Right cardiac atrium (tissue), 5 donors: ENCODE measurements at regions not wholly inside any gene's neighbourhood (a gene's known extent, or its start where the extent isn't known, plus 50 kb on each side); places are given as distances from the start of the nearest gene placed in this dataset.
"Not testable (repeated sequence)": the region's sequence is repeated elsewhere in the genome, so short reads cannot be mapped to it uniquely, and the experiment has no call there.

ENCODE experiments used
- ATAC-seq, 2 donors: fragments of 200-7000 bp; cut with Tn5 transposase; one replicate each; pipeline versions ENCODE4 v1.8.0 to v1.9.1; 2020; ENCODE audit warnings: moderate library complexity in 2 of 2, mild to moderate bottlenecking in 1 of 2
- DNase-seq, 3 donors: peaks; one replicate each; pipeline ENCODE4 v3.0.0-alpha.2; 2020
- H3K27ac ChIP-seq: one replicate; pipeline ENCODE4 v1.5.1; 2013; ENCODE audit warnings: mild to moderate bottlenecking, low read length, control low read depth, moderate library complexity
- H3K27me3 ChIP-seq: one replicate; pipeline ENCODE4 v1.6.1; 2013; ENCODE audit not compliant: control insufficient read depth, insufficient read depth
- H3K4me1 ChIP-seq: one replicate; pipeline ENCODE4 v1.6.1; 2013; ENCODE audit warnings: low read length; ENCODE audit not compliant: control insufficient read depth, insufficient read depth
- H3K4me3 ChIP-seq: one replicate; pipeline ENCODE4 v1.5.1; 2013; ENCODE audit warnings: low read length, control low read depth
- H3K9me3 ChIP-seq: one replicate; pipeline ENCODE4 v1.6.1; 2013; ENCODE audit warnings: low read length; ENCODE audit not compliant: control insufficient read depth
- WGBS: extraction: QIAGEN DNeasy Blood & Tissue Kit; methylation state at CpG from one replicate; pipeline ENCODE4 v1.1.7; 2013; 5-methylcytosine and 5-hydroxymethylcytosine counted together
- intact Hi-C, 4 donors: fragments of 100-400 bp; cut with DNase I; formaldehyde crosslinking; loops; one replicate each; pipeline versions ENCODE4 v1.11.0 to v1.14.0; 2022 to 2023
- donor health status: healthy with polysubstance abuse.
- donor health status: DM: no; HTN: yes; CAD: no.
- donor health status: DM: no; HTN: no; CAD: no.
- donor health status: DM: no; HTN: yes; CAD: no; lungs with severe emphysema.
- donor health status: DM: yes; HTN: yes; CAD: no.

GRCh38 chr4:55277011-55277410 lies 69.0 kb upstream of the SRD5A3 start:
- DNase-seq: no peak
- no peak overlapping the region for H3K4me3 ChIP-seq
- H3K27ac ChIP-seq: no peak overlapping the region
- H3K9me3 ChIP-seq: no peaks in the 10 kb centered on the region
- WGBS: 96% methylated on average over 2 of the region's 2 CpGs
- no peak for ATAC-seq
- H3K27me3 ChIP-seq: no peaks in the 10 kb centered on the region
- no peaks in the 10 kb centered on the region for H3K4me1 ChIP-seq
- intact Hi-C loops: no loop called here

GRCh38 chr4:55278316-55278715 lies 67.7 kb upstream of the SRD5A3 start:
- no peak for DNase-seq
- ATAC-seq: no peak
- intact Hi-C loops: no loop called here
- no peak overlapping the region for H3K4me3 ChIP-seq
- H3K9me3 ChIP-seq: no peaks in the 10 kb centered on the region
- H3K27me3 ChIP-seq: no peaks in the 10 kb centered on the region
- 81% methylated on average over 1 of the region's 1 CpG for WGBS
- H3K4me1 ChIP-seq: no peaks in the 10 kb centered on the region
- H3K27ac ChIP-seq: no peak overlapping the region

GRCh38 chr4:55280474-55280873 lies 65.6 kb upstream of the SRD5A3 start:
- H3K4me1 ChIP-seq, H3K27me3 ChIP-seq, H3K27ac ChIP-seq, ATAC-seq, H3K4me3 ChIP-seq, H3K9me3 ChIP-seq, DNase-seq, intact Hi-C loops: not testable (repeated sequence)
- WGBS: 66% methylated on average over 7 of the region's 7 CpGs

- H3K9me3 ChIP-seq, ATAC-seq, intact Hi-C loops, H3K4me1 ChIP-seq, H3K27me3 ChIP-seq, DNase-seq, H3K4me3 ChIP-seq, H3K27ac ChIP-seq: not testable (repeated sequence)
- 60% methylated on average over 11 of the region's 11 CpGs for WGBS
These were observed 64.8 kb upstream of the SRD5A3 start for GRCh38 chr4:55281118-55281683.

GRCh38 chr4:55284331-55284730 lies 61.7 kb upstream of the SRD5A3 start:
- H3K9me3 ChIP-seq: peaks cover 1% of the 10 kb centered on the region
- no peaks in the 10 kb centered on the region for H3K27me3 ChIP-seq
- H3K4me1 ChIP-seq: no peaks in the 10 kb centered on the region
- ATAC-seq: no peak
- no peak overlapping the region for H3K4me3 ChIP-seq
- WGBS: 93% methylated on average over 1 of the region's 1 CpG
- no peak for DNase-seq
- H3K27ac ChIP-seq: no peak overlapping the region
- intact Hi-C loops: no loop called here

- 30% methylated on average over 3 of the region's 3 CpGs for WGBS
- no peak overlapping the region for H3K27ac ChIP-seq
- H3K9me3 ChIP-seq: no peaks in the 10 kb centered on the region
- H3K4me1 ChIP-seq: no peaks in the 10 kb centered on the region
- no peak overlapping the region for H3K4me3 ChIP-seq
- no peaks in the 10 kb centered on the region for H3K27me3 ChIP-seq
- DNase-seq (peak; percentile 61 to 91 (median 83)), ATAC-seq (peak; percentile 70 to 88)
- intact Hi-C loops: no loop called here
These were observed 54.8 kb upstream of the SRD5A3 start for GRCh38 chr4:55291227-55291640.

GRCh38 chr4:55296096-55296495 lies 49.9 kb upstream of the SRD5A3 start:
- intact Hi-C loops: no loop called here
- no peaks in the 10 kb centered on the region for H3K9me3 ChIP-seq
- 85% methylated on average over 4 of the region's 4 CpGs for WGBS
- H3K27ac ChIP-seq: no peak overlapping the region
- no peaks in the 10 kb centered on the region for H3K27me3 ChIP-seq
- ATAC-seq: no peak
- DNase-seq: no peak
- no peak overlapping the region for H3K4me3 ChIP-seq
- H3K4me1 ChIP-seq: no peaks in the 10 kb centered on the region
